ENCODE measurements at regions not wholly inside any gene's neighbourhood (a gene's known extent, or its start where the extent isn't known, plus 50 kb on each side); places are given as distances from the start of the nearest gene placed in this dataset.
"Not testable (repeated sequence)": the region's sequence is repeated elsewhere in the genome, so short reads cannot be mapped to it uniquely, and the experiment has no call there.

GRCh38 chr3:104428337-104428925, 938.3 kb upstream of the ALCAM start:
- no peak for DNase-seq
- TF ChIP-seq CTCF (IDR thresholded peaks at IDR 0.05), result no peak
- Mint-ChIP-seq H3K27me3 (ENCODE audit: low read depth, poor library complexity) (no peaks in the 10 kb centered on the region), H3K9me3 (peaks cover 4% of the 10 kb centered on the region), H3K27ac (no peak overlapping the region), H3K4me1 (peaks cover 11% of the 10 kb centered on the region), H3K36me3 (ENCODE audit: low read depth) (no peaks in the 10 kb centered on the region), H3K4me3 (no peak overlapping the region)

GRCh38 chr3:104429727-104430126, 937.0 kb upstream of the ALCAM start:
- Mint-ChIP-seq H3K4me3 (no peak overlapping the region), H3K27ac (no peak overlapping the region), H3K9me3 (peaks cover 4% of the 10 kb centered on the region), H3K27me3 (ENCODE audit: low read depth, poor library complexity) (no peaks in the 10 kb centered on the region), H3K4me1 (peaks cover 11% of the 10 kb centered on the region), H3K36me3 (ENCODE audit: low read depth) (no peaks in the 10 kb centered on the region)
- no peak for DNase-seq
- TF ChIP-seq CTCF (IDR thresholded peaks at IDR 0.05), result no peak

- TF ChIP-seq CTCF (IDR thresholded peaks at IDR 0.05), result no peak
- DNase-seq, result no peak
- Mint-ChIP-seq H3K36me3 (ENCODE audit: low read depth) (no peaks in the 10 kb centered on the region), H3K27me3 (ENCODE audit: low read depth, poor library complexity) (no peaks in the 10 kb centered on the region), H3K9me3 (peaks cover 4% of the 10 kb centered on the region), H3K4me3 (no peak overlapping the region), H3K4me1 (peaks cover 16% of the 10 kb centered on the region), H3K27ac (no peak overlapping the region)
These were observed 930.2 kb upstream of the ALCAM start for GRCh38 chr3:104436506-104436905.

- no peaks in the 10 kb centered on the region for H3K36me3 Mint-ChIP-seq (ENCODE audit: low read depth)
- TF ChIP-seq CTCF (IDR thresholded peaks at IDR 0.05), result no peak
- H3K9me3 Mint-ChIP-seq, result peaks cover 4% of the 10 kb centered on the region
- H3K27ac Mint-ChIP-seq, result no peak overlapping the region
- DNase-seq, result no peak
- no peak overlapping the region for H3K4me3 Mint-ChIP-seq
- H3K27me3 Mint-ChIP-seq (ENCODE audit: low read depth, poor library complexity), result no peaks in the 10 kb centered on the region
- H3K4me1 Mint-ChIP-seq, result peaks cover 16% of the 10 kb centered on the region
These were observed 929.5 kb upstream of the ALCAM start for GRCh38 chr3:104437131-104437750.

- no peak overlapping the region for H3K4me3 Mint-ChIP-seq
- DNase-seq, result no peak
- H3K27ac Mint-ChIP-seq, result no peak overlapping the region
- no peak for TF ChIP-seq CTCF (IDR thresholded peaks at IDR 0.05)
- peaks cover under 1% of the 10 kb centered on the region for H3K9me3 Mint-ChIP-seq
- no peaks in the 10 kb centered on the region for H3K27me3 Mint-ChIP-seq (ENCODE audit: low read depth, poor library complexity)
- H3K4me1 Mint-ChIP-seq, result peaks cover 16% of the 10 kb centered on the region
- H3K36me3 Mint-ChIP-seq (ENCODE audit: low read depth), result no peaks in the 10 kb centered on the region
These were observed 928.8 kb upstream of the ALCAM start for GRCh38 chr3:104437891-104438290.

GRCh38 chr3:104438706-104439105, 928.0 kb upstream of the ALCAM start:
- Mint-ChIP-seq H3K9me3 (peaks cover 2% of the 10 kb centered on the region), H3K27me3 (ENCODE audit: low read depth, poor library complexity) (no peaks in the 10 kb centered on the region), H3K36me3 (ENCODE audit: low read depth) (no peaks in the 10 kb centered on the region), H3K4me1 (peaks cover 16% of the 10 kb centered on the region), H3K27ac (no peak overlapping the region), H3K4me3 (no peak overlapping the region)
- TF ChIP-seq CTCF (IDR thresholded peaks at IDR 0.05), result no peak
- DNase-seq, result no peak

- H3K4me1 Mint-ChIP-seq; DNase-seq; H3K4me3 Mint-ChIP-seq; H3K27me3 Mint-ChIP-seq (ENCODE audit: low read depth, poor library complexity); H3K27ac Mint-ChIP-seq; H3K36me3 Mint-ChIP-seq (ENCODE audit: low read depth): not testable (repeated sequence)
- H3K9me3 Mint-ChIP-seq, result peaks cover 12% of the 10 kb centered on the region
These were observed 921.3 kb upstream of the ALCAM start for GRCh38 chr3:104445252-104445919.
